ENCODE measurements at regions not wholly inside any gene's neighbourhood (a gene's known extent, or its start where the extent isn't known, plus 50 kb on each side); places are given as distances from the start of the nearest gene placed in this dataset.

DNA sequence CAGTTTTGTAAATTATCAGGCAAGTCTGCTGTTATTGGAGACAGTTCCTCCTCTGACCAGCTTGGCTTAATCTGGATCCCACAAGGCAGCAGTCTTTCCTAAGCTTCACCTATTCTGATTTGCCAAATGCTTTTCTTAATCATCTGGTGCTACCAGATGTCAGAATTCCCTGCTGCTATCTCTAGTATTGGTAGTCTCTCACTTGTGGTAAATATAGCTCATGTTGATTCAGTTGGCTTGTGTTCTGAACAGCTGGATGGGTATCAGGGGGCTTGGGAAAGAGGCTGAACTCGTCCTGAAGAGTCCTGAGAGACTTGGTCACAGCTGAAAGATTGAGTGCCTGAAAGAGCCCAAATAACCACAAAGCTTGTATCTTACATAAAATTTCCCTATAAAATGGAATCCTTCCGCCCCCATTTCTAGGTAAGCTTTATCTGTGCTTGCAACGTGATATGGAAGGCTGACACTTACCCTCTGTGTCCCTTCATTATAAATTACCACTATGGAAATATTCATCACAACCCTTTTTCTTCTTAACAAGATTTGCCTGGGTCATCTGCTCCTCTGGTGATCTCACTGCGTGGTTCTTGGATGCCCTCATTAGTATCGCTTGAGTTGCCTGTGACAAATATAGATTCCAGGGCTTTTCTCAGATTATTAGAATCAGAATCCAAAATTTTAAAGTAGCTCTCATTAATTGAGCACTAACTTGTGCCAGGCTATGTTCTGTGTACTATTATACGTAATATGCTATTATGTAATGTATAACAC is 104.1 kb upstream of the GPRIN3 start:
- TF ChIP-seq POLR2AphosphoS5 (IDR thresholded peaks at IDR 0.05; ENCODE audit: low read depth, low read length) = no peak
- TF ChIP-seq TAF1 (IDR thresholded peaks at IDR 0.05; ENCODE audit: borderline replicate concordance, low read depth, low read length) = no peak
- TF ChIP-seq POLR2A (IDR thresholded peaks at IDR 0.05; ENCODE audit: low read depth, low read length) = no peak
- DNase-seq (ENCODE audit: insufficient read length) (no peak), FAIRE-seq (no peak)

DNA sequence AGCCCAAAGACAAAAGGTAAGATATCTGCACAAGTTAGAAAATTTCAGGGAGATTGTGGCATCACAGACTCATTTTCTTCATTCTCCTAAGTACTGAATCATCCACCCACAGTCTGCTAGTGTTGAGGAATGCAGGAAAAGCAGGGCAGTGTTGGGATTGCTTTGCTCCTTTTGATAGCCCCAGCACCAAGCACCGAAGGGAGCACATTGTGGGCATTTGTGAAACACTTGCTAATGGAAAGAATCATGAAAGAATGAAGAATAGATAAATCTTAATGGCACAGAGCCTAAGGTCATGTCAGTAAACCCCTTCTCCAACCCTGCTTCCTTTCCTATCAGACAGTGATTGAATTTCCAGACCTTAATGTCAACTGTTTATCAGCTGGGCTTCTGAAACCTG is 103.1 kb upstream of the GPRIN3 start:
- no peak for FAIRE-seq

DNA sequence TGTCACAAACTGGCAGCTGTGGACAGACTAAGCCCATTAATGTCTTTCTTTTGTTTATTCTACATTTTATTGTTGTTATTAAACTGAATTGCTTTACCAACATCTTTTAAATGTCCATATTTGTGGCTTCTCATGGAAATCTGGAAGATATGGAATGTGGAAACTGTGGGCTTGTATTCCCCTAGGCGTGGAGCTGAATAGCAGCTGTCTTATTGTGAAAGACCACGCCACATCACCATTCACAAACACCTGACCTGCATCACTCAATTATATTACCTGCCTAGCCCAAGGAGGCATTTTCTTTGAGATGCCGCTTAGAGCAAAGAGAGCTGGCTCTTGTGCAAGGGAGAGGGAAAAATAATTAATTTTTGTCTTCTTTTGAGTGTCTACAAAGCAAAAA is 96.9 kb upstream of the GPRIN3 start:
- no peak for DNase-seq (ENCODE audit: insufficient read length)

More for the DNA sequence above, 103.1 kb upstream of the GPRIN3 start:
- no peak for DNase-seq (ENCODE audit: insufficient read length)
- TF ChIP-seq POLR2A (IDR thresholded peaks at IDR 0.05; ENCODE audit: low read depth, low read length) (no peak), POLR2AphosphoS5 (IDR thresholded peaks at IDR 0.05; ENCODE audit: low read depth, low read length) (no peak), TAF1 (IDR thresholded peaks at IDR 0.05; ENCODE audit: borderline replicate concordance, low read depth, low read length) (no peak)

DNA sequence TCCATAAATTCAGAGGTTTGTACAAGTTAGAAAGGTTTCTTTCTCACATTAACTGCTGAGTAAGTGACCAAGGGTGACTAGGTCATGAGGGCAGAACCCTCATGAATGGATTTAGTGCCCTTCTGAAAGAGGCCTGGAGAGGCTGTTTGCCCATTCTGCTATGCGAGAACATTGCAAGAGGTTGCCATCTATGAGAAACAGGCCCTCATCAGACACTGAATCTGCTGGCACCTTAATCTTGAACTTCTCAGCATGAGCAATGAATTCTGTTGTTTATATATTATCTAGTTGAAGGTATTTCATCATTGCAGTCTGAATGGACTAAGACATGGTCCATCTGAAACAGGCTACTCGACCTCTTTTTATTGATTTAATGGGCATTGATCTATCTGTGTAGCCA is 96.2 kb upstream of the GPRIN3 start:
- DNase-seq (ENCODE audit: insufficient read length) (no peak), FAIRE-seq (no peak)
- TF ChIP-seq POLR2A (IDR thresholded peaks at IDR 0.05; ENCODE audit: low read depth, low read length) = no peak
- TF ChIP-seq TAF1 (IDR thresholded peaks at IDR 0.05; ENCODE audit: borderline replicate concordance, low read depth, low read length) = no peak
- TF ChIP-seq POLR2AphosphoS5 (IDR thresholded peaks at IDR 0.05; ENCODE audit: low read depth, low read length) = no peak

More for the DNA sequence above, 96.9 kb upstream of the GPRIN3 start:
- no peak for FAIRE-seq
- TF ChIP-seq TAF1 (IDR thresholded peaks at IDR 0.05; ENCODE audit: borderline replicate concordance, low read depth, low read length) (no peak), POLR2A (IDR thresholded peaks at IDR 0.05; ENCODE audit: low read depth, low read length) (no peak), POLR2AphosphoS5 (IDR thresholded peaks at IDR 0.05; ENCODE audit: low read depth, low read length) (no peak)

DNA sequence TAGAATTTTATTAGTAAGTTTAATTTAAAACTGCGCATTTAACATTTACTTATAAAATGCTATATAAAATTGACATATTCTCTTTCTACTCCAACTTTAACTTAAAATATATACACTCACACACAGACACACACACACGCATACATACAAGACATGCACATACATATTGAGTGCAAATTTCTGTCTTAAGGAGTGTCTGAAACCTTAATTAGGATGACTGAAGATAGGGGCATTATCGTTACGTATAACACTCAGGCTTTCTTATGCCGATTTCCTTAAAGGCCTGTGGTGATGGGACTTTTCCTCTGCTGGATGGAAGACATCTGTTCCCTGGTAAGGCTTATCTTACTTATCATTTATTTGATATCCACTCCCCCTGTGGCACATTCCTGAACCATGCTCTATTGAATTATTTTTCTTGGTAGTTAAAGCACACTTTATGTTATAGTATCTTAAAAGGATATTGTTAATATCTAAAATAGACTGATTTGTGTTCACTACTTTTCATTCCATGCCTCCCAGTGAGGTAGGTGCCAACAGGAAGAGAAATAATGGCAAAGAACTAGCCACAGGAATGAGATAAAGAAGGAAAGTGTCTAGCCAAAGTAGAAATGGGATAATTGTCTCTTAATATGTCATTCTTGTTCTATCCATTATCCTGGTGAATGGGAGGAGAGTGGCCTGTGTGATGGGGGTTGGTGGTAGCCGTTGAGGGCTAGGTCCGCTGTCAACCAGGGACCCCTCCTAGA is 92.9 kb upstream of the GPRIN3 start:
- TF ChIP-seq POLR2A (IDR thresholded peaks at IDR 0.05; ENCODE audit: low read depth, low read length) = no peak
- no peak for TF ChIP-seq TAF1 (IDR thresholded peaks at IDR 0.05; ENCODE audit: borderline replicate concordance, low read depth, low read length)
- no peak for TF ChIP-seq POLR2AphosphoS5 (IDR thresholded peaks at IDR 0.05; ENCODE audit: low read depth, low read length)
- DNase-seq (ENCODE audit: insufficient read length) = no peak
- no peak for FAIRE-seq

- TF ChIP-seq TAF1 (IDR thresholded peaks at IDR 0.05; ENCODE audit: borderline replicate concordance, low read depth, low read length) (no peak), POLR2A (IDR thresholded peaks at IDR 0.05; ENCODE audit: low read depth, low read length) (no peak), POLR2AphosphoS5 (IDR thresholded peaks at IDR 0.05; ENCODE audit: low read depth, low read length) (no peak)
- FAIRE-seq (no peak), DNase-seq (ENCODE audit: insufficient read length) (no peak)
These were observed 91.0 kb upstream of the GPRIN3 start for GRCh38 chr4:89398644-89399043.

GRCh38 chr4:89398146-89398545 is 90.5 kb upstream of the GPRIN3 start:
- no peak for FAIRE-seq
- DNase-seq (ENCODE audit: insufficient read length) = no peak
- TF ChIP-seq TAF1 (IDR thresholded peaks at IDR 0.05; ENCODE audit: borderline replicate concordance, low read depth, low read length) = no peak
- TF ChIP-seq POLR2AphosphoS5 (IDR thresholded peaks at IDR 0.05; ENCODE audit: low read depth, low read length) = no peak
- no peak for TF ChIP-seq POLR2A (IDR thresholded peaks at IDR 0.05; ENCODE audit: low read depth, low read length)

- DNase-seq (ENCODE audit: insufficient read length) (no peak), FAIRE-seq (no peak)
- no peak for TF ChIP-seq POLR2AphosphoS5 (IDR thresholded peaks at IDR 0.05; ENCODE audit: low read depth, low read length)
- no peak for TF ChIP-seq POLR2A (IDR thresholded peaks at IDR 0.05; ENCODE audit: low read depth, low read length)
- no peak for TF ChIP-seq TAF1 (IDR thresholded peaks at IDR 0.05; ENCODE audit: borderline replicate concordance, low read depth, low read length)
These were observed 89.8 kb upstream of the GPRIN3 start for GRCh38 chr4:89397441-89397840.

- DNase-seq (ENCODE audit: insufficient read length) (no peak), FAIRE-seq (no peak)
- TF ChIP-seq POLR2A (IDR thresholded peaks at IDR 0.05; ENCODE audit: low read depth, low read length) (no peak), POLR2AphosphoS5 (IDR thresholded peaks at IDR 0.05; ENCODE audit: low read depth, low read length) (no peak), TAF1 (IDR thresholded peaks at IDR 0.05; ENCODE audit: borderline replicate concordance, low read depth, low read length) (no peak)
These were observed 74.8 kb upstream of the GPRIN3 start for GRCh38 chr4:89382439-89382838.

DNA sequence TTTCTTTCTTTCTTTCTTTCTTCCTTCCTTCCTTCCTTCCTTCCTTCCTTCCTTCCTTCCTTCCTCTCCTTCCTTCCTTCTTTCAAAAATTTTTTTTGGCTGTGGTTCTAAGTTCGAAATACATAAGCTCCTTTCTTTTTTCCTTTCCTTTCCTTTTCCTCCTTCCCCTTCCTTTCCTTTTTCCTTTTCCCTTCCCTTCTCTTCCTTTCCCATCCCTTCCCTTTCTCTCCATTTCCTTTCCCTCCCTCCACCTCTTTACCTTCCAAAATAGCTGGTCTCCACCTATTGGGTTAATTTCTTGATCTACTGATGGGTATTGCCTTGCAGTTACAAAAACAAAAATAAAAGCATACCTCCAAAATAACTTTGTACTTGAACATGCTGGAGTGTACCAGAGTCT is 73.4 kb upstream of the GPRIN3 start:
- no peak for TF ChIP-seq POLR2AphosphoS5 (IDR thresholded peaks at IDR 0.05; ENCODE audit: low read depth, low read length)
- TF ChIP-seq TAF1 (IDR thresholded peaks at IDR 0.05; ENCODE audit: borderline replicate concordance, low read depth, low read length) = no peak
- no peak for TF ChIP-seq POLR2A (IDR thresholded peaks at IDR 0.05; ENCODE audit: low read depth, low read length)
- no peak for FAIRE-seq
- no peak for DNase-seq (ENCODE audit: insufficient read length)

- TF ChIP-seq POLR2A (IDR thresholded peaks at IDR 0.05; ENCODE audit: low read depth, low read length) (no peak), TAF1 (IDR thresholded peaks at IDR 0.05; ENCODE audit: borderline replicate concordance, low read depth, low read length) (no peak), POLR2AphosphoS5 (IDR thresholded peaks at IDR 0.05; ENCODE audit: low read depth, low read length) (no peak)
- DNase-seq (ENCODE audit: insufficient read length) (no peak), FAIRE-seq (no peak)
These were observed 72.0 kb upstream of the GPRIN3 start for GRCh38 chr4:89379511-89380044.

Data from GM12892 (cell line).